ENCODE measurements at regions not wholly inside any gene's neighbourhood (a gene's known extent, or its start where the extent isn't known, plus 50 kb on each side); places are given as distances from the start of the nearest gene placed in this dataset.

DNA sequence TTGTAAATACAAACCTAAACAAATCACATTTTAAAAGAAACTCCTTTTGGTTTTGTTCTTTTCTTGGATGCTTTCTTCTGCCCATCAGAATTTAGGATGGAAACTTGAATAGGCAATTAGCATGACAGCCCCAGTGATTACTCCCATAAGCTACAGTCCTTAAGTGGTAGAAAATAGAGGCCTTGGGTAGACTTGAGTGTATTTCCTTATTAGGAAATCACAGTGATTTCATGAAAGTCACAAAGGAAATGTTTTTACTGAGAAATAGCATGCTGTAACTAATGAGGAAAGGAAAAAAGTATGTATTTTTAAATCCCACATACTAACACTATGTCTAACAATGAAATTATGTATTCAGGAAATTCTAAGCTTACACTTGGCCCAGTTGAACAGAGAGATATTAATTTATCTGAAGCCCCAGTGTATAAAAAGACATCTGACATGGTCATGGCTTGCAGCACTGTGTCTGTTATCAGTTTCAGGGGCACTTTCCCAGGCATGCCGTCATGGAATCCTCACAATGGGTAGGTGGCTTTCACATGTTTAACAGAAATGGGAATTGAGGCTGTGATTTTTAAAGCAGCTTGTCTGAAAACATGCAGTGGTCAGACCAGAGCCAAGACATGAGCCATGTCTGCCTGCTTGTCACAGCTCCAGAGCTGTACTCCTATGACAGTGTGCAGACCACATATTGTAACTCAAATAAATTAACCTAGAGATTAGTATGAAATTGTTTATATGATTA, 79.7 kb upstream of the TRIB2 start:
- no peaks in the 10 kb centered on the region for H3K79me2 ChIP-seq (ENCODE audit: insufficient read depth, low read length)
- no peak overlapping the region for H3K4me3 ChIP-seq (replicated peaks in 1 of 2; ENCODE audit: low read depth in 1 of 2, low read length in 2 of 2)
- H3K4me1 ChIP-seq (ENCODE audit: control insufficient read depth in 1 of 2, insufficient read depth in 2 of 2, low read length in 2 of 2): no peaks in the 10 kb centered on the region
- ChIA-PET POLR2A (no interaction called here), CTCF (no interaction called here), RAD21 (ENCODE audit: low non-redundant PET in 1 of 2, low total read pairs in 2 of 2, uncharacterized antibody in 2 of 2, unreplicated experiment in 2 of 2) (no interaction called here)
- DNase-seq (ENCODE audit: low read depth, low spot score) (no peak), ATAC-seq (no peak)
- no peaks in the 10 kb centered on the region for H3K9me3 ChIP-seq (ENCODE audit: control insufficient read depth in 1 of 2, insufficient read depth in 1 of 2, low read depth in 1 of 2, low read length in 2 of 2)
- H3K27ac ChIP-seq (ENCODE audit: low read depth, low read length): no peak overlapping the region
- no peaks in the 10 kb centered on the region for H3K27me3 ChIP-seq (ENCODE audit: insufficient read depth, low read length)
- no peaks in the 10 kb centered on the region for H4K20me1 ChIP-seq (ENCODE audit: insufficient read depth)
- no peak overlapping the region for H2AFZ ChIP-seq (ENCODE audit: low read depth, low read length, poor library complexity, severe bottlenecking)
- BruUV-seq (replicated peaks): no TSS peak
- H3K9me2 ChIP-seq (ENCODE audit: insufficient read depth): no peaks in the 10 kb centered on the region; the same call in 1 of the 2 replicates
- intact Hi-C loops (cut with micrococcal nuclease): no loop called here
- no peak overlapping the region for H3K9ac ChIP-seq (ENCODE audit: low read length)
- no peak for TF ChIP-seq CBX3 (IDR thresholded peaks at IDR 0.05; ENCODE audit: low read depth)
- TF ChIP-seq, protein P1, sequence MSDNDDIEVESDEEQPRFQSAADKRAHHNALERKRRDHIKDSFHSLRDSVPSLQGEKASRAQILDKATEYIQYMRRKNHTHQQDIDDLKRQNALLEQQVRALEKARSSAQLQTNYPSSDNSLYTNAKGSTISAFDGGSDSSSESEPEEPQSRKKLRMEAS (IDR thresholded peaks at IDR 0.05): no peak
- H3K36me3 ChIP-seq (ENCODE audit: control insufficient read depth in 1 of 2, insufficient read depth in 2 of 2, low read length in 2 of 2): no peaks in the 10 kb centered on the region
- no peak overlapping the region for H3K4me2 ChIP-seq (ENCODE audit: low read length)

DNA sequence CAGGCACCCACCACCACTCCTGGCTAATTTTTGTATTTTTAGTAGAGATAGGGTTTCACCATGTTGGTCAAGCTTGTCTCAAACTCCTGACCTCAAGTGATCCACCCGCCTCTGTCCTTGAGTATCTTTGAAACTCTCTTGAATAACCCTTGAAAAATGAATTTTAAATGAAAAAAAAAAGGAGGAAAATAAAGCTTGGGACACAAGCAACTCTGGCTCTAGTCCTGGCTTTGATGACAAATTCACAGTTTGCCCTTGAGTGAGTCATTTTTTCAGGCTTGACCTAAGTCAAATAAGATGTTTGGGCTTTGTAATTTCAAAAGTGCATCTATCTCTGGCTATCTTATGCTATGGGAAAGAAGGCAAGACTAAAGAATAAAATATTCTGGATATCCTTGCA, 79.0 kb upstream of the TRIB2 start:
- ATAC-seq (no peak), DNase-seq (ENCODE audit: low read depth, low spot score) (no peak)
- Histone ChIP-seq H3K36me3 (ENCODE audit: control insufficient read depth in 1 of 2, insufficient read depth in 2 of 2, low read length in 2 of 2) (no peaks in the 10 kb centered on the region), H2AFZ (ENCODE audit: low read depth, low read length, poor library complexity, severe bottlenecking) (no peak overlapping the region), H3K4me2 (ENCODE audit: low read length) (no peak overlapping the region), H3K9ac (ENCODE audit: low read length) (no peak overlapping the region), H4K20me1 (ENCODE audit: insufficient read depth) (no peaks in the 10 kb centered on the region), H3K27ac (ENCODE audit: low read depth, low read length) (no peak overlapping the region), H3K9me2 (ENCODE audit: insufficient read depth) (no peaks in the 10 kb centered on the region; the same call in 1 of the 2 replicates), H3K4me3 (replicated peaks in 1 of 2; ENCODE audit: low read depth in 1 of 2, low read length in 2 of 2) (no peak overlapping the region), H3K27me3 (ENCODE audit: insufficient read depth, low read length) (no peaks in the 10 kb centered on the region), H3K4me1 (ENCODE audit: control insufficient read depth in 1 of 2, insufficient read depth in 2 of 2, low read length in 2 of 2) (no peaks in the 10 kb centered on the region), H3K9me3 (ENCODE audit: control insufficient read depth in 1 of 2, insufficient read depth in 1 of 2, low read depth in 1 of 2, low read length in 2 of 2) (no peaks in the 10 kb centered on the region), H3K79me2 (ENCODE audit: insufficient read depth, low read length) (no peaks in the 10 kb centered on the region)
- POLR2A ChIA-PET: no interaction called here
- BruUV-seq (replicated peaks): no TSS peak
- CTCF ChIA-PET: no interaction called here
- intact Hi-C loops (cut with micrococcal nuclease): no loop called here
- RAD21 ChIA-PET (ENCODE audit: low non-redundant PET in 1 of 2, low total read pairs in 2 of 2, uncharacterized antibody in 2 of 2, unreplicated experiment in 2 of 2): no interaction called here
- TF ChIP-seq, protein P2, sequence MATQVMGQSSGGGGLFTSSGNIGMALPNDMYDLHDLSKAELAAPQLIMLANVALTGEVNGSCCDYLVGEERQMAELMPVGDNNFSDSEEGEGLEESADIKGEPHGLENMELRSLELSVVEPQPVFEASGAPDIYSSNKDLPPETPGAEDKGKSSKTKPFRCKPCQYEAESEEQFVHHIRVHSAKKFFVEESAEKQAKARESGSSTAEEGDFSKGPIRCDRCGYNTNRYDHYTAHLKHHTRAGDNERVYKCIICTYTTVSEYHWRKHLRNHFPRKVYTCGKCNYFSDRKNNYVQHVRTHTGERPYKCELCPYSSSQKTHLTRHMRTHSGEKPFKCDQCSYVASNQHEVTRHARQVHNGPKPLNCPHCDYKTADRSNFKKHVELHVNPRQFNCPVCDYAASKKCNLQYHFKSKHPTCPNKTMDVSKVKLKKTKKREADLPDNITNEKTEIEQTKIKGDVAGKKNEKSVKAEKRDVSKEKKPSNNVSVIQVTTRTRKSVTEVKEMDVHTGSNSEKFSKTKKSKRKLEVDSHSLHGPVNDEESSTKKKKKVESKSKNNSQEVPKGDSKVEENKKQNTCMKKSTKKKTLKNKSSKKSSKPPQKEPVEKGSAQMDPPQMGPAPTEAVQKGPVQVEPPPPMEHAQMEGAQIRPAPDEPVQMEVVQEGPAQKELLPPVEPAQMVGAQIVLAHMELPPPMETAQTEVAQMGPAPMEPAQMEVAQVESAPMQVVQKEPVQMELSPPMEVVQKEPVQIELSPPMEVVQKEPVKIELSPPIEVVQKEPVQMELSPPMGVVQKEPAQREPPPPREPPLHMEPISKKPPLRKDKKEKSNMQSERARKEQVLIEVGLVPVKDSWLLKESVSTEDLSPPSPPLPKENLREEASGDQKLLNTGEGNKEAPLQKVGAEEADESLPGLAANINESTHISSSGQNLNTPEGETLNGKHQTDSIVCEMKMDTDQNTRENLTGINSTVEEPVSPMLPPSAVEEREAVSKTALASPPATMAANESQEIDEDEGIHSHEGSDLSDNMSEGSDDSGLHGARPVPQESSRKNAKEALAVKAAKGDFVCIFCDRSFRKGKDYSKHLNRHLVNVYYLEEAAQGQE (IDR thresholded peaks at IDR 0.05; ENCODE audit: low read depth): no peak
- no peak for TF ChIP-seq EZH2phosphoT487 (IDR thresholded peaks at IDR 0.05; ENCODE audit: borderline replicate concordance)
- TF ChIP-seq SP1 (IDR thresholded peaks at IDR 0.05; ENCODE audit: low read depth): no peak
- TF ChIP-seq SRF (IDR thresholded peaks at IDR 0.05; ENCODE audit: low read depth): no peak
- TF ChIP-seq, protein P3, sequence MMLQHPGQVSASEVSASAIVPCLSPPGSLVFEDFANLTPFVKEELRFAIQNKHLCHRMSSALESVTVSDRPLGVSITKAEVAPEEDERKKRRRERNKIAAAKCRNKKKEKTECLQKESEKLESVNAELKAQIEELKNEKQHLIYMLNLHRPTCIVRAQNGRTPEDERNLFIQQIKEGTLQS (IDR thresholded peaks at IDR 0.05): no peak
- no peak for TF ChIP-seq RAD21 (IDR thresholded peaks at IDR 0.05; ENCODE audit: low read depth)
- TF ChIP-seq ZFX (IDR thresholded peaks at IDR 0.05): no peak
- TF ChIP-seq, protein P1 (IDR thresholded peaks at IDR 0.05): no peak
